ENCODE measurements at regions not wholly inside any gene's neighbourhood (a gene's known extent, or its start where the extent isn't known, plus 50 kb on each side); places are given as distances from the start of the nearest gene placed in this dataset.

- TF ChIP-seq POLR2A (IDR thresholded peaks at IDR 0.05): no peak
- TF ChIP-seq, protein P1, sequence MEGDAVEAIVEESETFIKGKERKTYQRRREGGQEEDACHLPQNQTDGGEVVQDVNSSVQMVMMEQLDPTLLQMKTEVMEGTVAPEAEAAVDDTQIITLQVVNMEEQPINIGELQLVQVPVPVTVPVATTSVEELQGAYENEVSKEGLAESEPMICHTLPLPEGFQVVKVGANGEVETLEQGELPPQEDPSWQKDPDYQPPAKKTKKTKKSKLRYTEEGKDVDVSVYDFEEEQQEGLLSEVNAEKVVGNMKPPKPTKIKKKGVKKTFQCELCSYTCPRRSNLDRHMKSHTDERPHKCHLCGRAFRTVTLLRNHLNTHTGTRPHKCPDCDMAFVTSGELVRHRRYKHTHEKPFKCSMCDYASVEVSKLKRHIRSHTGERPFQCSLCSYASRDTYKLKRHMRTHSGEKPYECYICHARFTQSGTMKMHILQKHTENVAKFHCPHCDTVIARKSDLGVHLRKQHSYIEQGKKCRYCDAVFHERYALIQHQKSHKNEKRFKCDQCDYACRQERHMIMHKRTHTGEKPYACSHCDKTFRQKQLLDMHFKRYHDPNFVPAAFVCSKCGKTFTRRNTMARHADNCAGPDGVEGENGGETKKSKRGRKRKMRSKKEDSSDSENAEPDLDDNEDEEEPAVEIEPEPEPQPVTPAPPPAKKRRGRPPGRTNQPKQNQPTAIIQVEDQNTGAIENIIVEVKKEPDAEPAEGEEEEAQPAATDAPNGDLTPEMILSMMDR (IDR thresholded peaks at IDR 0.05): no peak
- no peak for TF ChIP-seq EP300 (IDR thresholded peaks at IDR 0.05)
These were observed 724.5 kb upstream of the RAG2 start for GRCh38 chr11:37322333-37323194.

Measured in ovary (tissue), 3 donors.